PC-9 (cell line): ENCODE measurements at regions not wholly inside any gene's neighbourhood (a gene's known extent, or its start where the extent isn't known, plus 50 kb on each side); places are given as distances from the start of the nearest gene placed in this dataset.

Experiments used
- BruUV-seq: library from RNA; stranded (reverse); fragments of 400-500 nt; replicated peaks from 2 replicates; lab custom pipeline; 2021; lab: Mats Ljungman, UMichigan
- CTCF ChIA-PET: fragments of 300-600 bp; sonication (Branson Sonifier 250); formaldehyde crosslinking; loops from one replicate; lab custom pipeline; 2022; ENCODE audit warnings: antibody characterized with exemption; lab: Charles Lee
- POLR2A ChIA-PET: fragments of 300-600 bp; sonication (Branson Sonifier 250); formaldehyde crosslinking; loops from one replicate; lab custom pipeline; 2022; ENCODE audit warnings: antibody characterized with exemption; ENCODE audit not compliant: unreplicated experiment; lab: Charles Lee
- DNase-seq, 2 experiments: peaks; one replicate each; pipeline versions ENCODE4 v3.0.0 to v3.0.0-alpha.2; 2015 to 2022; ENCODE audit warnings: mixed read lengths in 1 of 2
- H2AFZ ChIP-seq: fragments of 200-600 bp; sonication (generic); 2 replicates; pipeline ENCODE4 v1.8.1; 2017; ENCODE audit warnings: antibody characterized with exemption
- H3F3A ChIP-seq: fragments of 200-600 bp; sonication (generic); 2 replicates; pipeline ENCODE4 v1.8.1; 2017; ENCODE audit warnings: antibody characterized with exemption, mild to moderate bottlenecking, low read depth; ENCODE audit not compliant: insufficient read depth
- H3K27ac ChIP-seq: fragments of 200-600 bp; sonication (generic); 2 replicates; pipeline ENCODE4 v1.6.1; 2016; ENCODE audit warnings: mixed run types
- H3K27me3 ChIP-seq: fragments of 200-600 bp; sonication (generic); 2 replicates; pipeline ENCODE4 v1.6.1; 2016; ENCODE audit warnings: low read depth, mixed run types; ENCODE audit not compliant: insufficient read depth
- H3K36me3 ChIP-seq: fragments of 200-600 bp; sonication (generic); 2 replicates; pipeline ENCODE4 v1.6.1; 2016; ENCODE audit warnings: low read depth, mixed run types
- H3K4me1 ChIP-seq: fragments of 200-600 bp; sonication (generic); replicated peaks from 2 replicates; pipeline ENCODE4 v1.6.1; 2016; ENCODE audit warnings: mixed run types; ENCODE audit not compliant: insufficient read depth
- H3K4me2 ChIP-seq: fragments of 200-600 bp; sonication (generic); 2 replicates; pipeline ENCODE4 v1.6.1; 2017; ENCODE audit warnings: mixed run types
- H3K4me3 ChIP-seq: fragments of 200-600 bp; sonication (generic); 2 replicates; pipeline ENCODE4 v1.6.1; 2016; ENCODE audit warnings: mixed run types
- H3K79me2 ChIP-seq: fragments of 200-600 bp; sonication (generic); 2 replicates; pipeline ENCODE4 v1.6.1; 2017; ENCODE audit warnings: low read depth, mixed run types
- H3K9me2 ChIP-seq: fragments of 200-600 bp; sonication (generic); 2 replicates; pipeline ENCODE4 v1.8.1; 2017; ENCODE audit warnings: mild to moderate bottlenecking; ENCODE audit not compliant: insufficient read depth
- H3K9me3 ChIP-seq: fragments of 200-600 bp; sonication (generic); 2 replicates; pipeline ENCODE4 v1.8.1; 2016; ENCODE audit warnings: low read depth; ENCODE audit not compliant: insufficient read depth
- H4K20me1 ChIP-seq: fragments of 200-600 bp; sonication (generic); 2 replicates; pipeline ENCODE4 v1.8.1; 2017; ENCODE audit not compliant: insufficient read depth
- CTCF ChIP-seq: fragments of 200-600 bp; sonication (generic); conservative IDR thresholded peaks from 2 replicates; pipeline ENCODE4 v1.6.1; 2017; ENCODE audit warnings: mixed run types, antibody characterized with exemption, mild to moderate bottlenecking, moderate library complexity
- EZH2 ChIP-seq: fragments of 200-600 bp; sonication (generic); IDR thresholded peaks from 2 replicates; pipeline ENCODE4 v1.8.0; 2017; ENCODE audit warnings: antibody characterized with exemption, low read depth
- intact Hi-C: fragments of 100-400 bp; cut with micrococcal nuclease; formaldehyde crosslinking; loops from one replicate; pipeline ENCODE4 v1.10.0; 2022; ENCODE audit not compliant: unreplicated experiment

- ChIA-PET CTCF (interaction anchor here (0.6 kb wide), 1 partner anchor 73 kb away, joined by 3 read pairs; no protein-coding TSS in a partner anchor), POLR2A (no interaction called here)
- Histone ChIP-seq H4K20me1 (no peaks in the 10 kb centered on the region), H3K9me3 (no peaks in the 10 kb centered on the region), H3F3A (no peaks in the 10 kb centered on the region), H3K9me2 (no peaks in the 10 kb centered on the region), H3K4me3 (no peak overlapping the region), H3K79me2 (no peaks in the 10 kb centered on the region), H3K27ac (no peak overlapping the region), H3K4me2 (no peak overlapping the region), H3K27me3 (no peaks in the 10 kb centered on the region), H3K4me1 (no peaks in the 10 kb centered on the region), H2AFZ (no peak overlapping the region), H3K36me3 (no peaks in the 10 kb centered on the region)
- intact Hi-C loops, result no loop called here
- BruUV-seq, result no TSS peak
- no peak for DNase-seq
- TF ChIP-seq CTCF (no peak), EZH2 (no peak)
These were observed 123.0 kb upstream of the CEP162 start for GRCh38 chr6:84350397-84350796.

GRCh38 chr6:84349542-84349941 lies 122.1 kb upstream of the CEP162 start:
- Histone ChIP-seq H4K20me1 (no peaks in the 10 kb centered on the region), H3K27ac (no peak overlapping the region), H2AFZ (no peak overlapping the region), H3K4me1 (no peaks in the 10 kb centered on the region), H3K4me3 (no peak overlapping the region), H3F3A (no peaks in the 10 kb centered on the region), H3K9me2 (no peaks in the 10 kb centered on the region), H3K36me3 (no peaks in the 10 kb centered on the region), H3K4me2 (no peak overlapping the region), H3K9me3 (no peaks in the 10 kb centered on the region), H3K79me2 (no peaks in the 10 kb centered on the region), H3K27me3 (no peaks in the 10 kb centered on the region)
- no peak for DNase-seq
- CTCF ChIA-PET, result no interaction called here
- intact Hi-C loops, result no loop called here
- TF ChIP-seq EZH2 (no peak), CTCF (no peak)
- BruUV-seq, result no TSS peak
- POLR2A ChIA-PET, result no interaction called here

GRCh38 chr6:84348801-84349200 lies 121.4 kb upstream of the CEP162 start:
- Histone ChIP-seq H3K27me3 (no peaks in the 10 kb centered on the region), H3K36me3 (no peaks in the 10 kb centered on the region), H3K79me2 (no peaks in the 10 kb centered on the region), H3K9me2 (no peaks in the 10 kb centered on the region), H3K4me3 (no peak overlapping the region), H4K20me1 (no peaks in the 10 kb centered on the region), H3K4me2 (no peak overlapping the region), H3F3A (no peaks in the 10 kb centered on the region), H2AFZ (no peak overlapping the region), H3K4me1 (no peaks in the 10 kb centered on the region), H3K27ac (no peak overlapping the region), H3K9me3 (no peaks in the 10 kb centered on the region; the same call in 1 of the 2 replicates)
- TF ChIP-seq EZH2 (no peak), CTCF (no peak)
- CTCF ChIA-PET, result no interaction called here
- no peak for DNase-seq
- intact Hi-C loops, result no loop called here
- BruUV-seq, result no TSS peak
- POLR2A ChIA-PET, result no interaction called here
